ENCODE measurements at regions not wholly inside any gene's neighbourhood (a gene's known extent, or its start where the extent isn't known, plus 50 kb on each side); places are given as distances from the start of the nearest gene placed in this dataset.

GRCh38 chr17:413016-413350, 60.4 kb upstream of the RPH3AL start:
- Histone ChIP-seq H3K4me3 (ENCODE audit: low read length) (no peak overlapping the region), H3K36me3 (ENCODE audit: control insufficient read depth, low read length) (peaks cover 3% of the 10 kb centered on the region; the same call in 1 of the 2 replicates), H3K9me3 (ENCODE audit: control insufficient read depth, insufficient read depth, low read length) (no peaks in the 10 kb centered on the region), H3K79me2 (ENCODE audit: control insufficient read depth, low read length) (peaks cover 15% of the 10 kb centered on the region), H3F3A (ENCODE audit: control insufficient read depth, insufficient read depth) (no peaks in the 10 kb centered on the region), H3K9me2 (replicated peaks; ENCODE audit: control insufficient read depth, low read length) (no peaks in the 10 kb centered on the region), H3K27ac (ENCODE audit: low read depth, low read length) (no peak overlapping the region), H3K4me1 (ENCODE audit: control insufficient read depth, low read length) (peaks cover 34% of the 10 kb centered on the region), H4K20me1 (ENCODE audit: control insufficient read depth, insufficient read depth, low read depth, low read length) (no peaks in the 10 kb centered on the region), H3K27me3 (ENCODE audit: control insufficient read depth, low read length) (no peaks in the 10 kb centered on the region), H3K4me2 (ENCODE audit: low read length) (no peak overlapping the region)
- TF ChIP-seq CTCF (IDR thresholded peaks at IDR 0.05; ENCODE audit: low read depth, low read length, poor library complexity, severe bottlenecking) = no peak

DNA sequence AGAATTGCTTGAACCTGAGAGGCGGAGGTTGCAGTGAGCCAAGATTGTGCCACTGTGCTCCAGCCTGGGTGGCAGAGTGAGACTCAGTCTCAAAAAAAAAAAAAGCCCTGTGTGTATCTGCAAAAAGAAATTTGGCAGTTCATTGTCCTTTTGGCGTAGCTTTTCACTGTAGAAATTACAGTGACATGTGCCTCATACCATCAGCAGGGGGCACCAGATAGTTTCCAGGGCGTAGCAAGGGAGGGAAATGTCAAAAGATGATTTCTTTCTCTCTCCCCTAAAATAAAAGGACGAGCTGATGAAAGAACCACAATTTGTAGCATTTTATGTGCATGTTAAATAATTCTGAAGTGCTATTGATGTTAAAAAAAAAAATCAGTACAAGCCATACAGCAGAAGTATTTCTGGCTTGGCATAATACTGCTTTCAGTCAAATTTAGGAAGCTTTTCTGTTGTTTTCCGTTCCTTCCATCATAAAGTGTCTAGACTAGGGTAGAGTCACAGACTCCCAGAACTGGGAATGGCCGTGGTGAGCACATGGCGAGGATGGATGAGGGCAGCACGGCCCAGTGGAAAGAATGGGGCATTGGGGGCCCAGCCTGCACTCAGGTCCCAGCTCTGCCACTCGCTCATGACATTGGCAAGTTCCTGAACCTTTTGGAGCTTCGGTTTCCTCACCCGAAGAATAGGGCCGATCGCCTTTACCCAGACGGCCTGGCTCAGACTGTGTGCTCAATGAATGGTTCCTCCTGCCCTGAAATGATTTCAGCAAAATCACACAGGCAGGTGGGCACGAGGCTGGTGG, 59.8 kb upstream of the RPH3AL start:
- H3K27ac ChIP-seq (ENCODE audit: low read depth, low read length) = no peak overlapping the region
- H4K20me1 ChIP-seq (ENCODE audit: control insufficient read depth, insufficient read depth, low read depth, low read length) = no peaks in the 10 kb centered on the region
- no peaks in the 10 kb centered on the region for H3K27me3 ChIP-seq (ENCODE audit: control insufficient read depth, low read length)
- peak; percentile 78 for TF ChIP-seq CTCF (IDR thresholded peaks at IDR 0.05; ENCODE audit: low read depth, low read length, poor library complexity, severe bottlenecking)
- TF ChIP-seq EZH2phosphoT487 (IDR thresholded peaks at IDR 0.05; ENCODE audit: borderline replicate concordance, low read length) = no peak
- no peaks in the 10 kb centered on the region for H3K9me3 ChIP-seq (ENCODE audit: control insufficient read depth, insufficient read depth, low read length)
- peaks cover 34% of the 10 kb centered on the region for H3K4me1 ChIP-seq (ENCODE audit: control insufficient read depth, low read length)
- no peaks in the 10 kb centered on the region for H3K9me2 ChIP-seq (replicated peaks; ENCODE audit: control insufficient read depth, low read length)
- H3K36me3 ChIP-seq (ENCODE audit: control insufficient read depth, low read length) = peaks cover 3% of the 10 kb centered on the region; the same call in 1 of the 2 replicates
- H3K79me2 ChIP-seq (ENCODE audit: control insufficient read depth, low read length) = peaks cover 15% of the 10 kb centered on the region
- H3F3A ChIP-seq (ENCODE audit: control insufficient read depth, insufficient read depth) = no peaks in the 10 kb centered on the region
- 0 out of 2 replicates have a peak overlapping the region, but pooled peaks have one; percentile 86 for H3K4me2 ChIP-seq (ENCODE audit: low read length)
- no peak overlapping the region for H3K4me3 ChIP-seq (ENCODE audit: low read length)

DNA sequence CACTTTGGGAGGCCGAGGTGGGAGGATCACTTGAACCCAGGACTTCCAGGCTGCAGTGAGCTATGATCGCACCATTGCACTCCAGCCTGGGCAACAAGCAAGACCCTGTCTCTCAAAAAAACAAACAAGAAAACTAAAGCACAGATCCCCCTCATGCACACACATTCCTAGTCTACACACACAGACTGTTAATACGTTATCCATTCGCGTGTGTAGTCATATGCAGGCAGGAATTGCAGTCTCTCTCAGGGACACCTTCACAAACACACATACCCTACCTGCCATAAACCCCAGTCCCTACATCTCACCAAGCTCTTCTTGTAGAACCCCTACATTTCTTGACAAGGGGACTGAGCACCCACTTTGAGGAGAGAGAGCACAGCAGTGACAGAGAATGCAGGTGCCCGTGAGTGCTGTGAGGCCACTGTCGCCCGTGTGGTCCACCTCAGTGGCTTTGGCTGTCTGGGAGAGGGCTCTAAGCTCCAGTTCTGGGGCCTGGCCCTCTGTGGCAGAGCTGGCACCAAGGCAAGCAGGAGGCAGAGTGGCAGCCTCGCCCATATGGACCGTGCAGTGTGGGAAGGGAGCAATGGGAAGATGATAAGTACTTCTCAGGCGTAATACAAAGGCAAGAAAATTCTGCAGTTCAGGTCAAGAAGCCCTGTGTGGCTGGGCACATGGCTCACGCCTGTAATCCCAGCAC, 59.0 kb upstream of the RPH3AL start:
- Histone ChIP-seq H4K20me1 (ENCODE audit: control insufficient read depth, insufficient read depth, low read depth, low read length) (no peaks in the 10 kb centered on the region), H3K9me3 (ENCODE audit: control insufficient read depth, insufficient read depth, low read length) (no peaks in the 10 kb centered on the region), H3K79me2 (ENCODE audit: control insufficient read depth, low read length) (peaks cover 15% of the 10 kb centered on the region), H3K9me2 (replicated peaks; ENCODE audit: control insufficient read depth, low read length) (no peaks in the 10 kb centered on the region), H3F3A (ENCODE audit: control insufficient read depth, insufficient read depth) (no peaks in the 10 kb centered on the region), H3K27me3 (ENCODE audit: control insufficient read depth, low read length) (no peaks in the 10 kb centered on the region), H3K4me1 (ENCODE audit: control insufficient read depth, low read length) (peaks cover 31% of the 10 kb centered on the region), H3K36me3 (ENCODE audit: control insufficient read depth, low read length) (peaks cover 3% of the 10 kb centered on the region; the same call in 1 of the 2 replicates), H3K27ac (ENCODE audit: low read depth, low read length) (no peak overlapping the region), H3K4me2 (ENCODE audit: low read length) (peak overlapping the region; percentile 86), H3K4me3 (ENCODE audit: low read length) (peak overlapping the region; percentile 81)
- TF ChIP-seq EZH2phosphoT487 (IDR thresholded peaks at IDR 0.05; ENCODE audit: borderline replicate concordance, low read length) = no peak
